ENCODE measurements at regions not wholly inside any gene's neighbourhood (a gene's known extent, or its start where the extent isn't known, plus 50 kb on each side); places are given as distances from the start of the nearest gene placed in this dataset.

DNA sequence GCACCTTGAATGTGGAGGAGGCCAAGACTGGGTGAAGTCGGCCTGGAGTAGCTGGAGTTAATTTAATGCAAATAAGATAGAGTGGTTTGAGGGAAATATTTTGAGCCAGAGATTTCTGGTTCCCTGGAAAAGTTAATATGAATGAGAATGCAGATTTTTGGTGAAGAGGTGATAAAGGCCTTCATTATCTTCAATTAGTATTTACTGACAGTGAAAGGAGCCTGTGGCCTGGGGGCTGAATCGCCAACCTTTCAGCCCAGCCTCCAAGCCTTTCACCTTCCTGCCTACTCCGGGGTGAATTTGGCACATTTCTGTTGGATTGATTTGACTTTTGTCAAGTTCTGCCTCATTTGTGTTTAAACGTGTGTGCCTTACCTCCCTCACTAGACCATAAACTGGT is 147.8 kb downstream of the SOX2 start:
- no peak for DNase-seq (ENCODE audit: low read depth)

DNA sequence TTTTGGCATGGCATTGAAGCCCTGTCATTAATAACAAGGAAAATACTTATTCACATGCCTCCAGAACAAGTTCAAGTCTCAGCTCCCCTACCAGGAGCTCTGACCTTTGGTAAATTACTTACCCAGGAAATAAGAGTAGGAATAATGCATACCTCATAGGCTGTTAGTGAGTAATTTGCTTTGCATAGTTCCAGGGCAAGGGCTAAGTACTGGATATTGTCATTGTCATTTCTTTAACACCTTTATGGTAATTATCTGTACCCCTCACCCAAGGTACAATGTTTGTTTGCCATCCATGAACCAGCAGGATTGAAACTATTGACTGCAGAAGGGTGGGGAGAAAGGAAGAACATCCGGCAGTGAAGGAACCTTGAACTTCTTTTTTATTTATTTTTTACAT is 148.5 kb downstream of the SOX2 start:
- DNase-seq (ENCODE audit: low read depth): no peak

DNA sequence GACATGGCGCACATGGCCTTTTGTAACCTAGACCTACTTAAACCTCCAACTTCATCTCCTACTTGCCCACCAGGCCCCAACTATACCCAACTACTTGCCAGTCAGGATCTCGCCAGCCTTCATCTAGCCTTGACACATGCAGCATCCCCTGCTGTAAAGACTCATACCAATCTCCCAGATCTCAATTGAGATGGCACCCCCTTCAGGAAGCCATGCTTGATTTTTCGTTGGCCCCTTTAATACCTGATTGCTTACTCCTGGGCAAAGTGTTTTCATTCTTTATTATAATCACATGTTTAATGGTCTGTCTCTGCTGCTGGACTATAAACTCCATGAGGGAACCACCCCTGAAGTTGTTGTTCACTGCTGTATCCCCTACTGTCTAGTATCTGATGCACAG is 150.8 kb downstream of the SOX2 start:
- DNase-seq (ENCODE audit: low read depth): no peak

DNA sequence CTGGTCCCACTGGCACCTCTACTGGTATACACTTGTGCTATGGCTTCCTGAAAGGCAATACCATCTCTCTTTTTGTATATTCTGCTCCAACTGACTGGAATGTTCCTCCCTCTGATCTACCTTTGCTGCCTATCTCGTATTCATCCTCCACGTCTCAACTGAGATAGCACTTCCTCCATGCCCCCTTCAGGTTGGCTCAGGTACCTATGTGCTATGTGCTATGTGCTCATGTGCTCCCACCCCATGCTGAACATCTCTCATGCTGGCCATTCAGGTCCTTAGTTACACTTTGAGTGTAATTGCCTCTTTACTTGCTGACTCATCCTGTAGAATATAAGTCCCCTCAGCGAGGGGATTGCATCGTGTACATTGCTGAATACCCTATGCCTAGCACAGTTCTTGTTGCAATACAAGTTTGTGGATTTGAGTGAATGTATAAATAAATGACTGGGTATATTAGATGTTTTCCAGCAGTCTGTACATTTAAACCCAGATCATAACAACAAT is 156.9 kb downstream of the SOX2 start:
- no peak for DNase-seq (ENCODE audit: low read depth)

DNA sequence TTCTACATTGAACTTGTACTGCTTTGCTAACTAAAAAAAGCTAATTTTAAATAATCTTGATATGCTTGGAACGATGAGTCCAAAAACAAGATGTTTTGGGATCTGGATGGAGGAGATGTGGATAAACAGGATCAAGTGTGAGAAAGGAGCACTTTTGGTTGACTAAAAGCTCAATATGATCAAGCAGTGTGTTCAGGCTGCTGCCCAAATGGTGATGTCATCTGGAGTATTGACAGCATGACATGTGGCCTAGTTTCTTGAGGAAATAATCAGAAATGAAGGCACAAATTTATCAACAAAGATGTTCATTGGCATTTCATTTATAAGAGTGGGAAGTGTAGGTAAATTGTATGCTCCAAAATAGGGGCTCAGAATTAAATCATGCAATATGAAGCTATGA is 161.2 kb downstream of the SOX2 start:
- DNase-seq (ENCODE audit: low read depth): no peak

DNA sequence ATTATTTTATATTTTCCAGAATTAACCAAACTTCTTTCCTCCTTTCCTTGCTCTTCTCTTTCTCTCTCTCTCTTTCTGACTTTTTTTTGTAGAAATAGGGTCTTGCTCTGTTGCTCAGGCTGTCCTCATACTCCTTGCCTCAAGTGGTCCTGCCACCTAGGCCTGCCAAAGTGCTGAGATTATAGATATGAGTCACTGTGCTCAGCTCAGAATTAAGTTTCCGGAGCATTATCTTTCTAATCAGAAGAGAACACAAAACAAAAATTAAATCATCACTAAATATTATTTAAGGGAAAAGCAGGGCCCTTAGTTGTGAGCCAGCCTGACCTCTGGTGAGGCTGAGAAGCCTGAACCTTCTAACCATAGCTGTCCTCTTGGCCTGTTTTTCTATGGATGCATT is 168.2 kb downstream of the SOX2 start:
- no peak for DNase-seq (ENCODE audit: low read depth)

DNA sequence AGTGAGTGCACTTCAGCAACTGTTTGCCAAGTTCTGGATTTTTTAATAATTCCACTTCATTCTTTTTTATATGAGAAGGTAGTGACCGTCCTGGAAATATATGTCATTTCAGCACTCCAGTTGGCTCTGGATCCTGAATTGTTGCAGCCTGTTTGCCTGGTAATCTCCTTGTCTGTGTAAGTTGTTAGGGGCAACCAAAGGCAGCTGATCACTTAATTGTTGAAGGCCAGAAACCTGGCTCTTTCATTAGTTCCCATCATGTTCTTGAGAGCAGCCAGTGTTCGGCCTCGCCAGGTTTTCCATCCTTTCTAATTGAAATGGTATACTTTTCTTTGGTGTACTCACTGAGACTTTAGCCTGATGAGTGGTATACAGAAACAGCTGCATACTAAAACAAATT is 168.6 kb downstream of the SOX2 start:
- DNase-seq (ENCODE audit: low read depth): no peak

DNA sequence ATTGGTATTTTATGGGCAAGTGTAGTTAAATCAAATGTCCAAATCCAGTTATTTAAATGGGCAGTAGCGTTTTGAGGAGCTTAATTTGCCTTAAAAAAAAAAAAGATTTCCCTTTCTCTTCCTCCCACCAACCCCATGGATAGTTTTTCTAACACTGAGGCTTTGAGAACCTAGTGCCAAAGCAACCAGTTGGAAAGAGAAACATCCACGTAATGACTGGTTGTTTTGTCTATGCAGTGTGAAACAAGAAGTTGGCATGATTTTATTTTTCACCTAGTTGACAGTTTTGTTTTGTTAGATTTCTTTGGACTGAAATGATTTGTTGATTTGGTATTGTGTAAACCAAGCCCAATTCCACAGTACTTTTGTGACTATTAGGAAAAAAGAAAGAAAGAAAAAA is 170.0 kb downstream of the SOX2 start:
- no peak for DNase-seq (ENCODE audit: low read depth)

DNA sequence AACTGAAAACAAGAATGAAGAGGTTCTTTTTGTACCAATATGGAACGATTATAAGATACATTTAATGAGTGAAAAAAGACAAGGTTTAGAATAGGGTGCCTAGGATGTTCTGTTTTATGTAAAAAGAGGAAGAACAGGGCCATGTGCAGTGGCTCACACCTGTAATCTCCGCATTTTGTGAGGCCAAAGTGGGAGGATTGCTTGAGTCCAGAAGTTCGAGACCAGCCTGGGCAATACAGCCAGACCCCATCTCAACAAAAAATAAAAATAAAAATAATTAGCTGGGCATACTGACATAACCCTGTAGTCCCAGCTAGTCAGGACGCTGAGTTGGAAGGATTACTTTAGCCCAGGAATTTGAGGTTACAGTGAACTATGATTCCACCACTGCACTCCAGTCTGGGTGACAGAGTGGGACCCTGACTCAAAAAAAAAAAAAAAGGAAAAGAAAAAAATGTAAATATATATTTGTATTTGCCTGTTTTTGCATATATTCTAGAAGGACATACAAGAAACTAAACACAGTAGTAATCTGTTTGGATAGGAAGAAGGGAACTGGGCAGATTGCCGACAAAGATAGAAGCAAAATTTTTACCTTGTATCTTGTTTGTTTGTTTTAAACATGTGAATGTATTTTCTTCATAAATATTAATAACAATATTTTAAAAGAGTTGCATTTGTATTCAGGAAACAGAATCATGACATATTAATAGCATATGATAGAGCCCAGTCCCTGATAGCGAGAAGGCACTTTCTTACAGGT is 174.3 kb downstream of the SOX2 start:
- no peak for DNase-seq (ENCODE audit: low read depth)

DNA sequence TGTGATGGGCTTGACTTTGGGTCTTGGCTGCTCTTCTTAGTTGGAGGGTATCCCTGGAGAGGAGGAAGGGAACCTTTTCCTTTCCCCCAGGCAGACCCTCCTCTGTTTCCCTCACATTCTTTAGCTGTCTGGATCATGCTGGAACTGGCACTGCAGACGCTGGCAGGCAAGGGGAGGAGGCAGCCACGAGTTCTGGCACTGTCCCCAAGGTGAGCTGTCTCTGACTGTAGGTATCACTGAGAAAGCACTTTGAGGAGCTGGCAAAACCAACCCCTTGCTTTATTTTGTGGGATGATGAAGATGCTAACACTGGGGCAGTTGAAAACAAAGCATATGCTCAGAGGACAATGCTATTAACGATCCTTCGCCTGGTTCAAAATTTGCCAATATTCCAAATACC is 175.0 kb downstream of the SOX2 start:
- no peak for DNase-seq (ENCODE audit: low read depth)

DNA sequence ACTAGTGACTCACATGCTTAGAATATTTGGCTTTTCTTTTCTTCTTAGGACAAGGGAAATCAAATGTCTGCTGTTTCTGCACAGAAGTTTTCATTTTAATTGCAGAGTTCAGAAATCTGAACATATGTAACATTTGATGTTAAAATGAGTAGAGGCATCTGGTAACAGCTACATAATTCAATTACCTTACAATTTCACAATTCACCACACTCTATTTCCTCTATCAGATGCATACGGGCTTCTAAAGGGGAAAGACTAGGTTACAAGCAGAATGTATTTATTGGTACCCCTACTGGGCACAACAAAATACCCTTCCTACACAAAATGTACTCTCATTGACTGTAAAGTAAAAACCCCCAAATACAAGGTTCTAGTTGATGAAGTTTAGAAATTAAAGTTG is 176.0 kb downstream of the SOX2 start:
- DNase-seq (ENCODE audit: low read depth): no peak

DNA sequence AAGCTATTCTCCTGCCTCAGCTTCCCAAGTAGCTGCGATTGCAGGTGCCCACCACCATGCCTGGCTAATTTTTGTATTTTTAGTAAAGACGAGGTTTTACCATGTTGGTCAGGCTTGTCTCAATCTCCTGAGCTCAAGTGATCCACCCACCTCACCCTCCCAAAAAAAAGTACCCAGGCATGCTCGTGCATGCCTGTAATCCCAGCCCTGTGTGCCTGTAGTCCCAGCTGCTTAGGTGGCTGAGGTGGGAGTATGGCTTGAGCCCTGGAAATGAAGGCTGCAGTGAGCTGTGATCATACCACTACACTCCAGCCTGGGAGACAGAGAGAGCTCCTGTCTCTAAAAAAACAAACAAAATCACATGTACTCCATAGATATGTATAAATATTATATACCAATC is 176.5 kb downstream of the SOX2 start:
- DNase-seq (ENCODE audit: low read depth): no peak

DNA sequence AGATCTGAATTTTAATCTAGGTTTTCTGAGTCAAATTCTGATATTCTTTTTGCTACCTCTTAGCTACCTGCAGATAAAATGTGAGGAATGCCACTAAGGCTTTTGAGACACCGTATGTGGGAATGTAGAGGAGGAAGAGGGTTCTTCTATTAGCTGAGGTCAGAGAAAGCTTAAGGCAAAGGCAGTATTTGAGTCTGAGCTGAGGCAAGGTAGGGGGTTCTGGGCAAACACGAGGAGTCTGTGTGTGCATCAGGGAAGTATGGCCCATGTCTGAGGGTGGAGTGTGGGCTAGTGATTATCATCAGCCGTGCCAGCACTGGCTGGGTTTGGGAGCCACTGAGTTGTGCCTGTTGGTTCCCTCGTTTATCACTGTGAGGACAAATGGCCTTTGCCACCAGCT is 181.1 kb downstream of the SOX2 start:
- DNase-seq (ENCODE audit: low read depth): no peak

DNA sequence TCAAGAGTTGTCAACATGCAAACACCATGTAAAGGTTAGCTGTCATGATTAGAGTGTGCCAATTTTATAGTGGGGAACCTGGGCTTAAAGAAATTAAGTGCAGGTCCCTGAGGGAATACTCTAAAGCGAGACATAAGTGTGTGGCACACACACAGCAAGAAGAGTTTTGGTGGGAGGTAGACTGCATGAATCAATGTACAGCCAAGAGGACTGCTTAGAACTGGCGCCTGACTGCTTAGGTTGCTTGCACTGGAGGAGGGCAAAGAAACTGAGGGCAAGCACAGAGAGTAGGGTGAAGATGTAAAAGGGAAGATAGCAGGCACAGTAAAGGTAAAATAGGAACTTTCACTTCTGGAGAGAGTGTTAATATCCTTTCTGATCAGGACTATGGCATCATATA is 184.9 kb downstream of the SOX2 start:
- DNase-seq (ENCODE audit: low read depth): no peak

DNA sequence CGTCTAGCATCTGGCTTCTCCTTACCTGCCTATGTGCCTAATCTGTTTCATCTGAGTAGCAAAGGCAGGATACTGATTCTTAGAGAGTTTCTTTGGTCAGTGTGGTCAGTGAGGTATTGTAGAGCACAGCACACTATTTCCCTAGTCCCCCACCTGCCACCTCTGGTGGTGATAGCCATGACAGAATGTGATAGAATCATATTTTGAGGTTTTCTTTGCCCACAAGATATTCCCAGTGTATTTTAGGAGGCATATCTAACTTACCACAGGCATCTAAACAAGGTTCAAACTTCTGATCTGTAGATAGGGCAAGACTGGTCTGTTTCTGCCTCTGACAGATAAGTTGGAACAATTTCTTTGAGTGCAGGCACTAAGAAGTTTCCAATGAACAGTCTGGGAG is 188.0 kb downstream of the SOX2 start:
- DNase-seq (ENCODE audit: low read depth): no peak

DNA sequence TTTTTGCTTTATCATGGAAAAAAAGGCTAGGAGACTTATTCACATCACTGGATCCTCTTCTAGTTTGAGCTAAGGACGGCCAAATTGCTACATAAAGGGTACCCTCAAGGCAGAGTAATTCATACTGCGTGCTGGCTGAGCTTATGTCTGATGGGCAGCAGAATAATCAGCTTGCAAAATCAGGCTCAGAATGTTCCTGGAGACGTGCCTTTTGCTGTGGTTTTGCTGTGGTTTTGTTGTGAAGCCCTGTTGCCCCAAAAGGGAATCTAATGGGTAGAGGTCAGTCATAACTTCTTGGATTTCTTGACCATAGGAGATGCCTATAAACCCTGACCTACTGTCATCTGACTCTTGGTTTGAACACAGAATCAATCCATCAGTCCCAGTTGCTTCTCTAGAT is 189.9 kb downstream of the SOX2 start:
- DNase-seq (ENCODE audit: low read depth): no peak

DNA sequence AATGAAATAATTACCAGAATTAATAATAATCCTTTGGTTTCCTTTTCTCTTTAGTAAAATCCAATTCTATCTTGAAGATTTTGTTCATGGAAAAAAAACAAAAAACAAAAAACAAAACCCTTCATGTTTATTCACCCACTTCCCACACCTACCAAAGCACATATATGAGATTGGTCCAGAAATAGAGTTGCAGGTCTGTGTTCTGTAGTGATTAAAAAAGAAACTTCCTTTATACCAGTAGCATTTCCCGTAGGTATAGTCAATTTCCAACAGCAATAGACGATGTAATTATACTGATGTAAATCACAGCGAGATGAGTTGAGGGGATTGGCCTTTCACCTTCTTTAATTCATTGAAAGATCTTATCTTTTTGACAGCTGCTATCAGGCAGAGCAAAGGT is 194.6 kb downstream of the SOX2 start:
- DNase-seq (ENCODE audit: low read depth): no peak

DNA sequence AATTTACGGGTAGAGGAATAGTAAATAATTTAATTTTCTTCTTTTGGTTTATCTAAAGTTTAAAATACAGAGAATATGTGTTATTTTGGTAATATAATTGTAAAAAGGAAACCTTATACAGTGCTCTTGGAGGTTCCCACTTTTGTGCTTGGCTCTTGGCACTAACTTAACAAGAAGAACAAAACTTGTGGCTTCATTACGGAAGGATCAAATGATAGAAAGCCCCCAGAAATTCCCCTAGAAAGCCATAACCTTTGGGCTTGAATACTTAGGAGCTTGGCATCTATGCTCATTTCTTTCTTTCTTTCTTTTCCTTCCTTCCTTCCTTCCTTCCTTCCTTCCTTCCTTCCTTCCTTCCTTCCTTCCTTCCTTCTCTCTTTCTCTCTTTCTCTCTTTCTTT is 197.5 kb downstream of the SOX2 start:
- no peak for DNase-seq (ENCODE audit: low read depth)

DNA sequence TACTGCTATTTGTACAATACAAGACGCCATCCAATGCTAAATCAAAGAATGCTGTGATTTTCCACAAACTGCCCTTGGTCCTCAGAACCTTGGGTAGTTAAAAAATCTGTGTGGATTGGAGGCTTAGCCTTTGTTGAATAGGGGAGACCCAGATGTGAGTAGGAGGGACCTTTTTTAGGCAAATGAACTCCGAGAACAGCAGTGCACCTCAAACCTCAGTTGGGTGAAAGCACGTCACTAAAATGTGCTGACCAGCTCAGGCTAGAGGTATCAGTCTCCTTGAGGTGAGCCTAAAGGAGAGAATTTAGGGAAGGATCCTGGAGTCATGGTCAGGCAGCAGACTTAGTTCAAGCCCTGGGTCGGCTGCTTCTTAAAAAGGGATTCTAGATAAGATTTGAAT is 200.7 kb downstream of the SOX2 start:
- DNase-seq (ENCODE audit: low read depth): no peak

DNA sequence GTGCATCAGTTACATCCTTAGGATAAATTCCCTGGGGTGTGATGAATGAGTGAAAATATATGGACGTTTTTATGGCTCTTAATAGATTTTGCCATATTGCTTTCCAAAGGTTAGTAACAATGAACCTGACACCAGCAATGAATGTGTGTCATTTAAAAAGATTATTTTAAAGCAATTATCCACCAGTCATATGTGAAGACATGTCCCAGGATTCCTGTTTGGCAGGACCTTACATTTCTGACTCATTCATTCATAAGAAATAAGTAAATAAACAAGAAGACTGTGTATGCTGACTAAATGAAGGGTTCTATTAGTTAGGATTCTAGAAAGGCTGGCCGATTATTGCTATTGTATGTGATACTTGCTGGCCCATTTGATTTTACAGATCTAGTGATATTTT is 201.5 kb downstream of the SOX2 start:
- no peak for DNase-seq (ENCODE audit: low read depth)

DNA sequence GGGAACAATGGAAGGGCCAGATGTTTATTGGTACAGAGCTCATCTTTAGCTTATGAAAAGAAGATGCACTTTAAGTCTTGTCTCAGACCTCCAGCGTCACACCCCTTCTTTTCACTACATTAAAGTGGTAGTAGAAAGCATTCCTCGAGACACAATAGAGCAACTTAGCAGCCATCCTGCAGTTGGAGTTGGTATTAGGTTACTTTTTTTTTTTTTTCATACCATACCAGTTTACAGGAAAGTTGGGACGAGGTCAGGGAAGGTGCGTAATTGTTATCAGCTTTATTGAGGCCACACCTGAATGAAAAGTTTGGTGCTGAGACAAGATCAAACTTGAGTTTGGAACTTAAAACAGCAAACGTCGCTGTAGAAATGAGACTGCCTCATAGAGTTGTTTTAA is 203.8 kb downstream of the SOX2 start:
- DNase-seq (ENCODE audit: low read depth): no peak

DNA sequence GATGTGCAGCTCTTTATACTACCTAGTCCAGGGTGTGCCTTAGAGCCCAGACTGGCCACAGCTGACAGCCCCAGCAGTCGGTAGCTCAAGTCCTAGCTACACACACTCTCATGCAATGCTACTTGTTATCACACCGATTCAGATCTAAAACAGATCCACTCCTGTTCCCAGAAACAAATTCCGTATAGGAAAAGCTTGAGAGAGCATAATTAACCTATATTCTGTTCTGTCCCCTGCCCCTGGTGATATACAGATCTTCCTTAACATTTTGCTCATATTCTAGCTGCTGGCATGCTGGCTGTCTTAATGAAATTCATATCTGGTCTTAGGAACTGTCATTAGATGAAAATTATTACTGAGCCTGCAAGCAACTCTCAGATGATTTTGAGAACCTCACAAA is 204.3 kb downstream of the SOX2 start:
- DNase-seq (ENCODE audit: low read depth): no peak

DNA sequence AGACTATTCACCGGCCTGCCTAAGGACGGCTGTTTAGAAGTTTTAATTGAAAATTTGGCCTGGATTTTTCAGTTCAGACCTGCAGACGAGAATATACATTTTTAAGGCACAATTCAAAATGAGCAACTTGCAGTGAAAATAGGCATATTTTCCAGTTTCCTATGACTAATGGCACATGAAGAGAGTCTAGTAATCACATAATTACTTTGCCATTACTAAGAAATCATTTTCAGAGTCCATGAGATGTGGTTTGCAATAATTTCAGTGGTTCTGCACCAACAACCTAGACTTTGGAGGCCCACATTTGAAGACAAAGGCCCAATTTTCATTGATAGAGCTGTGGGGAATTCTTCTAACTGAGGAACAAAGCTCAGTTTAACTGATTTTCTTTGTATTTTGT is 205.3 kb downstream of the SOX2 start:
- DNase-seq (ENCODE audit: low read depth): no peak

DNA sequence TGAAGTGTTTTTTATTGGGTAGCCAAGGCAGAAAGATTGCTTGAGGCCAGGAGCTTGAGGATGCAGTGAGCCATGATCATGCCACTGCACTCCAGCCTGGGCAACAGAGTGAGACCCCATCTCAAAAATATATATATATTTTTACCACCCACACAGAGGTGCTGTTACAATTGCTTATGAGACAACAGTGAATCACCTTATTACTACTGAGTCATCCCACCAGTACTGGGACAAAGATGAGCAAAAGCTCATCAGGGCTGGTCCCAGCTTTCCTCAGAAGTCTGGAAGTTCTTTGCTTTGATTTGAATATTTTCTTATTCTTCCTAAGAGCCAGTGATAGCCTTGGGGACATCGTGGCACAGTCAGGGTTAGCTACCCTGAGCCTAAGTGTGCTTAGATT is 207.7 kb downstream of the SOX2 start:
- DNase-seq (ENCODE audit: low read depth): no peak

DNA sequence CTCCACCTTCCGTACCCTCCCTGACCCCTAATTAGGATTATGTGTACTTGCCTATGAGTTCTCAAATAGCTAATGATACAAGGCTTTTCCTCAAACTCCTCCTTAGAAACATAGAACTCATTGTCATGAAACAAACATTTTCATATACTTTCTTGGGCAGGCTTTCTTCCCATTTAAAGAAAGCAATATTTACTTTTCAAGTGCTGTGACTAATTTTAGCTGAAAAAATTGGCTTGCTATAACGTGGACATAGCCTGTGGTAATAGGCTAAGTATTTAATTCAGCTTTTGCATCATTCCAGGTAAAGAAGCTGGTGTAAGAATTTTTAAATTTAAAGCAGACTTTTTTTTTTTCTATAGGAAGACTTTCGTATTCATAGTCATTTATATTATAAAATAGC is 208.7 kb downstream of the SOX2 start:
- DNase-seq (ENCODE audit: low read depth): no peak
